Activated CD4-positive, alpha-beta T cell treated with anti-CD3 and anti-CD28 coated beads, Interleukin-2, amount 10 ng/mL, durations not matched to agents 7 days and 5 days (primary cell): ENCODE measurements at regions not wholly inside any gene's neighbourhood (a gene's known extent, or its start where the extent isn't known, plus 50 kb on each side); places are given as distances from the start of the nearest gene placed in this dataset.
"Not testable (repeated sequence)": the region's sequence is repeated elsewhere in the genome, so short reads cannot be mapped to it uniquely, and the experiment has no call there.

ENCODE experiments used
- CTCF ChIA-PET: fragments of 350-600 bp; sonication (Branson Sonifier 250); formaldehyde crosslinking; loops from one replicate; lab custom pipeline; 2021; ENCODE audit warnings: antibody characterized with exemption; lab: Charles Lee
- POLR2A ChIA-PET: fragments of 350-600 bp; sonication (Branson Sonifier 250); formaldehyde crosslinking; loops from one replicate; lab custom pipeline; 2021; ENCODE audit warnings: antibody characterized with exemption; lab: Charles Lee
- DNase-seq: peaks from one replicate; pipeline ENCODE4 v3.0.0-alpha.2; 2020
- H3K27ac Mint-ChIP-seq: one replicate; pipeline ENCODE4 v1.8.0; 2021; ENCODE audit warnings: mild to moderate bottlenecking, moderate library complexity, mixed read lengths
- H3K27me3 Mint-ChIP-seq: one replicate; pipeline ENCODE4 v1.8.0; 2021; ENCODE audit warnings: mixed read lengths
- H3K36me3 Mint-ChIP-seq: one replicate; pipeline ENCODE4 v1.8.0; 2021; ENCODE audit warnings: low read depth, mixed read lengths
- H3K4me1 Mint-ChIP-seq: one replicate; pipeline ENCODE4 v1.8.0; 2021; ENCODE audit warnings: mixed read lengths
- H3K4me3 Mint-ChIP-seq: one replicate; pipeline ENCODE4 v1.8.0; 2021; ENCODE audit warnings: mild to moderate bottlenecking, moderate library complexity, mixed read lengths
- H3K9me3 Mint-ChIP-seq: one replicate; pipeline ENCODE4 v1.8.0; 2021; ENCODE audit warnings: mixed read lengths

DNA sequence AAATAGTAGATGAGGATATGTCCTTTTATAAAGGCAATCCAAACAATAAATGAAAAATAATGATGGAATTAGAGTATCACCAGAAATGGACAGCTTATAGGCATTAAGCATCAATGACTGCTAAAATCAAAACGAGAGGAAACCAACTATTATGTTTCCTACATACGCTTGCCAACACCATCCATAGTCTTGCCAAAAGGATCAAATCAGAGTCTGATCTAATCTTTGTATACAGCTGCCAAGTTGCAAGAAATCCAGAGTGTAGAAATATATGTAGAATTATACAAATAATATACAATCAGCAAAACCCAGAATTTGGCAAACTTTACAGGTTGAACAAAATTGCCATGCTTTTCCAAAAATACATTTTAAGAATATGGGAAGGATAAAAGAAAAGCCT lies 1661.6 kb downstream of the SLITRK1 start:
- Mint-ChIP-seq H3K36me3 (no peaks in the 10 kb centered on the region), H3K4me1 (no peaks in the 10 kb centered on the region), H3K27ac (no peak overlapping the region), H3K4me3 (no peak overlapping the region), H3K27me3 (no peaks in the 10 kb centered on the region), H3K9me3 (peaks cover 8% of the 10 kb centered on the region)
- DNase-seq, result no peak
- POLR2A ChIA-PET, result no interaction called here
- CTCF ChIA-PET, result no interaction called here

DNA sequence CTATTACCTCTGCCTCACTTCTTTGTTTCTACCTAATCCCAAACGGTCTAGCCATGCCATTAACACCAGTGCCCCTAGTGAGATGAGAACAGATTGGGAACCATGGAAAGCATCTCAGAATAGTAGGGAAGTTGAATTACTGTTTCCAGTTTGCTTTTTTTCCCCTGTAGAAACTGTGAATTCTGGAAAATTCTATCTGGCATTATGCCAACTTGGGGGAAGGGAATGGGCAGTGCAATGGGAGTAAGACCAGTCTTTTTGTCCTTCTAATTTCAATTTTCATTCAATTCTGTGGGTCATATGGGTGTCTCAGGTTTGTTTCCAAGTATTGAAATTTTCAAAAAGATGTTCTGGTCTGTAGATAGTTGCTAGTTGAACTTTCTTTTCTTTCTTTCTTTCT lies 1666.1 kb downstream of the SLITRK1 start:
- DNase-seq, result no peak
- ChIA-PET POLR2A (no interaction called here), CTCF (no interaction called here)
- no peak overlapping the region for H3K4me3 Mint-ChIP-seq
- H3K36me3 Mint-ChIP-seq, result no peaks in the 10 kb centered on the region
- H3K9me3 Mint-ChIP-seq, result peaks cover 8% of the 10 kb centered on the region
- no peaks in the 10 kb centered on the region for H3K27me3 Mint-ChIP-seq
- H3K4me1 Mint-ChIP-seq, result no peaks in the 10 kb centered on the region
- no peak overlapping the region for H3K27ac Mint-ChIP-seq

DNA sequence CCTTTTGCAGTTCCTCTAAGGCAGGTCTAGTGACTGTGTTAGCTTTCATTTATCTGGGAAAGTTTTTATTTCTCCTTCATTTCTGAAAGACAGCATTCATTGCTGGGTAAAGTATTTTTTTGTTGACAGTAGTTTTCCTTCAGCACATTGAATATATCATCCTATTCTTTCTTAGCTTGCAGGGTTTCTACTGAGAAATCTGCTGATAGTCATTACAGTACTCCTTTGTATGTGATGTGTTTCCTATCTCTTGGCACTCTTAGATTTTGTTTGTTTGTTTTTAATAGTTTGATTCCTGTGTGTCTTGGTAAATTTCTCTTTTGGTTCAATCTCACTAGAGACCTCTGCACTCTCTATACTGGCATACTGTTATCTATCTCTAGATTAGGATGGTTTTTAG lies 1667.9 kb downstream of the SLITRK1 start:
- CTCF ChIA-PET, result no interaction called here
- Mint-ChIP-seq H3K27ac (no peak overlapping the region), H3K4me3 (no peak overlapping the region), H3K27me3 (no peaks in the 10 kb centered on the region), H3K4me1 (no peaks in the 10 kb centered on the region), H3K9me3 (peaks cover 8% of the 10 kb centered on the region), H3K36me3 (no peaks in the 10 kb centered on the region)
- DNase-seq, result no peak
- POLR2A ChIA-PET, result no interaction called here

DNA sequence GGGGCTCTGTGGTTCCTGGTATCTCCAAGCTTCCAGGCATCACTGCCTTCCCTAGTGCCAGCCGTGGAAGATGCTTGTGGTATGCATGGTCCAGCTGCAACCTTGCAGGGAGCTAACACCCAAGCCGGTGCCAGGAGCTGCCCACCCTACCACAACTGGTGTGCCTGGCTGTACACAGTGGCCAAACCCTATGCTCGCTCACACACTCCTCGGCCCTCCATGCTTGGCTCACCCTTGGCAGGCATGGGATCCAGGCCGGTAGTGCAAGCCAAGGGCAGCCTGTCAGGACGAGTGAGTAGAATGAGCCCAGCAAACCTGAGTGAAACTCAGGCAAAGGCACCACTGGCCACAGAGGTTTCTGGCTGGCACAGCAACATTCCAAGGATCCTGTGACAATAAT lies 1676.0 kb downstream of the SLITRK1 start:
- H3K36me3 Mint-ChIP-seq, result no peaks in the 10 kb centered on the region
- no peaks in the 10 kb centered on the region for H3K27me3 Mint-ChIP-seq
- no peak overlapping the region for H3K4me3 Mint-ChIP-seq
- CTCF ChIA-PET, result no interaction called here
- H3K4me1 Mint-ChIP-seq, result no peaks in the 10 kb centered on the region
- no peak for DNase-seq
- H3K27ac Mint-ChIP-seq, result no peak overlapping the region
- H3K9me3 Mint-ChIP-seq, result peaks cover 3% of the 10 kb centered on the region
- POLR2A ChIA-PET, result no interaction called here

DNA sequence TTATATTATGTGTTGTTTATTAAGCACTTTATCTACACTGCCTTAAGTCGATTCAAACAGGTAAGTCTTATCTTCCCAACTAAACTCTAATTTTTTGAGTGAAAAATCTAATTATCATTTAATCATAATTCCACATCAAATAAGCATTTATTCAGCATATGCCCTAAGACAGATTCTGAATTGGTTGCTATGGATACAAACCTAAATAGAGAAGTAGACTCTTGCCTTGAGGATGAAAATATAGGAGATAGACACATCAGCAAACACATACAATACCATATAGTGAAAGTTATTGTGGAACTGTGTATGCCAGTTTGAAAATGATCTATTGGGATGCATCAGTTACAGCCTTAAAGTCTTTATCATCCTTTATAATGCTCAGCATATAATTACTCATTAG lies 1679.9 kb downstream of the SLITRK1 start:
- Mint-ChIP-seq H3K36me3 (no peaks in the 10 kb centered on the region), H3K27me3 (no peaks in the 10 kb centered on the region), H3K4me3 (no peak overlapping the region), H3K9me3 (peaks cover 3% of the 10 kb centered on the region), H3K27ac (no peak overlapping the region), H3K4me1 (no peaks in the 10 kb centered on the region)
- ChIA-PET CTCF (no interaction called here), POLR2A (no interaction called here)
- no peak for DNase-seq

DNA sequence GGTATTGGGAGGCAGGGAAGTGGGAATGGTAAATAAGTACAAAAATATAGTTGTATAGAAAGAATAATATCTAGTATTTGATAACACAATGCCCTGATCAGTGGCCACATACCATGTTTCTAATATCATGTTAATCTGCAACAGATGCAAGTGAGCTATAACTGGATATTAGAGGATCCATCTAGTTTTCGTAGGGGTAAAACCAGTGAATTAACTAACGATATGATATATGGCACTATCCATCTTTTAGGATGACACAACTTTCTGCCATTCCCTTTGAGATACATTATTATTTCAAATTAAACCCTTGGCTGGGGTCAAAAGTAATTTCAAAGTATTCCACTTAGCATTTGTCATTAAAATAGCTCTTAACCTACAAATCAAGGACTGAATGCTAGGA lies 1686.2 kb downstream of the SLITRK1 start:
- ChIA-PET CTCF (no interaction called here), POLR2A (no interaction called here)
- no peak overlapping the region for H3K27ac Mint-ChIP-seq
- no peaks in the 10 kb centered on the region for H3K36me3 Mint-ChIP-seq
- peaks cover 12% of the 10 kb centered on the region for H3K9me3 Mint-ChIP-seq
- H3K4me1 Mint-ChIP-seq, result no peaks in the 10 kb centered on the region
- no peak for DNase-seq
- H3K4me3 Mint-ChIP-seq, result no peak overlapping the region
- H3K27me3 Mint-ChIP-seq, result no peaks in the 10 kb centered on the region

DNA sequence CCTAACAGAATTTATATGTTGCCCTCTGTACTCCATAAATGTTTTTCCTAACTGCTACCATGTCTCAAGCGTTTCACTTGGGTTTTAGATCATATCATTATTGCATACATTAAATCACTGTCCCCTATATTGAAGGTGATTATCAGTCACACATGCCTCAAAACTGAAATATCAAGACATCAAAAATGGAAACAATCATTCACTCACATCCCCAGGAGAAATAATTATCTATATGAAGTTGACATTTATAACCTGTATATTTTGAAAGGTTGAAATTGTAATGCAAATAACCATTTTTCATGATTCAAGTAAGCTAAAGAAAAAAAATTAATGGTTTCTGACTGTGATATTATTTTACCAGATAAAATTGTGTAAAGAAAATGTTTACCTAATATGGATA lies 1695.0 kb downstream of the SLITRK1 start:
- Mint-ChIP-seq H3K27me3 (no peaks in the 10 kb centered on the region), H3K9me3 (peaks cover 4% of the 10 kb centered on the region), H3K27ac (no peak overlapping the region)

DNA sequence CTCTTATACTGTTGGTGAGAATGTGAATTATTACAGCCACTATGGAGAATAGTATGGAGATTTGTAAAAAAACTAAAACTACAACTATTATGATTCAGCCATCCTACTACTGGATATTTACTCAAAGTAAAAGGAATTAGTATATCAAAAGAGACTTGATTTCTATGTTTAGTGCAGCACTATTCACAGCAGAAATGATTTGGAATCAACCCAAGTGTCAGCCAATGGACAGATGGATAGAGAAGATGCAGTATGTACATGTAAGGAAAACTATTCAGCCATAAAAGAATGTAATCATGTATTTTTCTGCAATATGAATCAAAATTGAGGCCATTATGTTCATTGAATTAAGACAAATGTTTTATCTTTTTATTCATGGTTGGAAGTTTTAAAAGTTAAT lies 1705.5 kb downstream of the SLITRK1 start:
- Mint-ChIP-seq H3K4me3 (no peak overlapping the region), H3K4me1 (no peaks in the 10 kb centered on the region), H3K9me3 (peaks cover 12% of the 10 kb centered on the region), H3K27ac (no peak overlapping the region), H3K27me3 (no peaks in the 10 kb centered on the region), H3K36me3 (no peaks in the 10 kb centered on the region)
- CTCF ChIA-PET, result no interaction called here
- no peak for DNase-seq
- POLR2A ChIA-PET, result no interaction called here

More for the DNA sequence above, 1695.0 kb downstream of the SLITRK1 start:
- H3K36me3 Mint-ChIP-seq, result no peaks in the 10 kb centered on the region
- POLR2A ChIA-PET, result no interaction called here
- DNase-seq, result no peak
- H3K4me3 Mint-ChIP-seq, result no peak overlapping the region
- no peaks in the 10 kb centered on the region for H3K4me1 Mint-ChIP-seq
- CTCF ChIA-PET, result no interaction called here

DNA sequence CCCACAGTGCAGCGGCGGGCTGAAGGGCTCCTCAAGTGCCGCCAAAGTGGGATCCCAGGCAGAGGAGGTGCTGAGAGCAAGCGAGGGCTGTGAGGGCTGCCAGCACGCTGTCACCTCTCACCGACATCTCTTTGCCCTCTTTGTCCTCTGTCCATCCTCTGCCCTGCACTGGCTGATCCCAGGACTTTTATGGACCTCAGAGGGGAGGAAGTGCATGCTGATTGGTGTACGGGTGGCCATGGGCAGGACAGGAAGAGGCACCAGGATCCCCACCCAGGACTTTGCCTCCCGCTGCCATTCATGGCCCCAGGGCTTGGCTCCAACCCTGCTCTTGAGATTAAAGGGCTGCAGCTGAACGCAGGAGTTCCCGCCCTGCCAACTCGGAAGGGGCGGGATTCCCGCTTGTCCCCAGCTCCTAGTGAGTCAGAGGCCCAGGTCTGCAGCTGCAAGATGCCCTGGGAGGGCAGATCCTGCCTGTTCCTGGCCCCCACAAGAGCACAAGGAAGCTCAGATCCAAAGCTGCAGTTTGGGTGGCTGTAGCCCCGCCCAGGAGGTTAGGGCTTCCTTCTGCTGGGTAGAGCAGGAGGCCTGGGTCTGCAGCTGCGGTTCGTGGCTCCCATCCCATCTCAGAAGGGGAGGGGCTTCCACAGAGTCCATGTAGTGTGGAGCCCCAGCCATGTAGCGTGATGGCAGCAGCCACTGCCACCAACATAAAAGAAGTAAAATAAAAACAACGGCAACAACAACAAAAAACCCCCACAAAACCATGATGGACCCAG lies 1716.7 kb downstream of the SLITRK1 start:
- CTCF ChIA-PET, result no interaction called here
- H3K9me3 Mint-ChIP-seq, result peaks cover 16% of the 10 kb centered on the region
- H3K4me3 Mint-ChIP-seq, result no peak overlapping the region
- H3K27ac Mint-ChIP-seq, result no peak overlapping the region
- no peak for DNase-seq
- H3K27me3 Mint-ChIP-seq, result no peaks in the 10 kb centered on the region
- POLR2A ChIA-PET, result no interaction called here
- no peaks in the 10 kb centered on the region for H3K4me1 Mint-ChIP-seq
- no peaks in the 10 kb centered on the region for H3K36me3 Mint-ChIP-seq

DNA sequence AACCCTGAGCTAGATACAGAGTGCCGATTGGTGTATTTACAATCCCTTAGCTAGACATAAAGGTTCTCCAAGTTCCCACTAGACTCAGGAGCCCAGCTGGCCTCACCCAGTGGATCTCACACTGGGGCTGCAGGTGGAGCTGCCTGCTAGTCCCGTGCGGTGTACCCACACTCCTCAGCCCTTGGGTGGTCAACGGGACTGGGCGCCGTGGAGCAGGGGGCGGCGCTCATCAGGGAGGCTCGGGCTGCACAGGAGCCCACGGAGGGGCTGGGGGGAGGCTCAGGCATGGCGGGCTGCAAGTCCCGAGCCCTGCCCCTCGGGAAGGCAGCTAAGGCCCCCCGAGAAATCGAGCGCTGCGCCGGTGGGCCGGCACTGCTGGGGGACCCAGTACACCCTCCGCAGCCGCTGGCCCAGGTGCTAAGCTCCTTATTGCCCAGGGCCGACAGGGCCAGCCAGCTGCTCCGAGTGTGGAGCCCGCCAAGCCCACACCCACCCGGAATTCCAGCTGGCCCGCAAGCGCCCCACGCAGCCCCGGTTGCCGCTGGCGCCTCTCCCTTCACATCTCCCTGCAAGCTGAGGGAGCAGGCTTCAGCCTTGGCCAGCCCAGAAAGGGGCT lies 1717.4 kb downstream of the SLITRK1 start:
- POLR2A ChIA-PET, CTCF ChIA-PET, DNase-seq, H3K27me3 Mint-ChIP-seq, H3K4me1 Mint-ChIP-seq, H3K27ac Mint-ChIP-seq, H3K4me3 Mint-ChIP-seq, H3K36me3 Mint-ChIP-seq: not testable (repeated sequence)
- H3K9me3 Mint-ChIP-seq, result peaks cover 16% of the 10 kb centered on the region

DNA sequence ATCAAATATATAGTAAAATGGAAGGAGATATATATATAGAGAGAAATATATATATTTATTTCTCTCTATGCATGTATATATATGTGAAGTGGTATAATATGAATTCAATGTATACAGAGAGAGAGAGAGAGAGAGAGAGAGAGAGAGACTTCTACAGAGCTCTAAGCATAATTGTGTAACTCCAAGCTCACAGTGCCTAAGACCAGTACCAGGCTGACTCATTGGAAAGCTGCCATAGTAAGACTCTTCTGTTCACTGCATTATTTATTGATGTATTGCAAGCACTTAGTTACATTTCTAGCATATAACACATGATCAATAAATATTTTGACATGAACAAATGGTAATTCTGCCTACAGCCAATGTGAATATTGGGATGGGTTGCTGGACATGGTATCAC lies 1734.7 kb downstream of the SLITRK1 start:
- H3K9me3 Mint-ChIP-seq, result peaks cover 2% of the 10 kb centered on the region
- CTCF ChIA-PET, result no interaction called here
- POLR2A ChIA-PET, result no interaction called here
- no peaks in the 10 kb centered on the region for H3K4me1 Mint-ChIP-seq
- H3K27ac Mint-ChIP-seq, result no peak overlapping the region
- H3K36me3 Mint-ChIP-seq, result no peaks in the 10 kb centered on the region
- no peaks in the 10 kb centered on the region for H3K27me3 Mint-ChIP-seq
- no peak overlapping the region for H3K4me3 Mint-ChIP-seq
- DNase-seq, result no peak

DNA sequence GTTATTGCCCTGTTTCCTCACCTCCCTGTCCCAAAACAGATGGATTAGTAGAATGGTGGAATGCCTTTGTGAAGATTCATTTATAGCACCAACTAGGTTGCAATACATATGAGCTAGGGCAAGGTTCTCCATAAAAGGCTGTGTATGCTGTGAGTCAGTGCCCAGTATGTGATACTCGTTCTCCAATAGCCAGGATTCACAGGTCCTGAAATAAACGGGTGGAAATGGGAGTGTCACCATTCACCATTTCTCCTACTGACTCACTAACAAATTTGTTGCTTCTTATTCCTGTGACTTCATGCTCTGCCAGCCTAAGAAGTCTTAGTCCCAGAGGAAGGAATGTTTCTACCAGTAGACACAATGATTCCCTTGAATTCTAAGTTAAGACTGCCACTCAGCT lies 1745.4 kb downstream of the SLITRK1 start:
- H3K9me3 Mint-ChIP-seq, result peaks cover 9% of the 10 kb centered on the region
- no peaks in the 10 kb centered on the region for H3K36me3 Mint-ChIP-seq
- DNase-seq, result no peak
- no peak overlapping the region for H3K4me3 Mint-ChIP-seq
- ChIA-PET POLR2A (no interaction called here), CTCF (no interaction called here)
- no peaks in the 10 kb centered on the region for H3K4me1 Mint-ChIP-seq
- no peak overlapping the region for H3K27ac Mint-ChIP-seq
- H3K27me3 Mint-ChIP-seq, result no peaks in the 10 kb centered on the region

DNA sequence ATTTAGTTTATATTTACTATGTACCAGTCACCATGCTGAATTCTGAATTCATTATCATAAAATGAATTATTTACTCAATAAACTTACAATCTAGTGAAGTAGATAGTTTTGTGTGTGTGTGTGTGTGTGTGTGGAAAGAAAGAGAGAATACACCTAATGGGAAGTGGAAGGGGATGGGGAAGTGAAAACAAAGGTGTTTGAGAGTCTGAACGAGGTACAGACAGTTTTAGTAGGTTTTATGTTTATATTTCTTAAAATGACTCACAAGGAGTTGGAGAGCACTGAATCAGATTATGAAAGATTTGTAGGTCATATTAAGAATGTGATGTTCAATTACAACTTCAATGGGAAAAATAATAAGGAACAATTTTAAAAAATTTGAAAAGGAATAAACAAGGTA lies 1753.0 kb downstream of the SLITRK1 start:
- no peak overlapping the region for H3K27ac Mint-ChIP-seq
- H3K4me1 Mint-ChIP-seq, result no peaks in the 10 kb centered on the region
- no peak overlapping the region for H3K4me3 Mint-ChIP-seq
- DNase-seq, result no peak
- ChIA-PET POLR2A (no interaction called here), CTCF (no interaction called here)
- no peaks in the 10 kb centered on the region for H3K36me3 Mint-ChIP-seq
- H3K9me3 Mint-ChIP-seq, result peaks cover 12% of the 10 kb centered on the region
- no peaks in the 10 kb centered on the region for H3K27me3 Mint-ChIP-seq

DNA sequence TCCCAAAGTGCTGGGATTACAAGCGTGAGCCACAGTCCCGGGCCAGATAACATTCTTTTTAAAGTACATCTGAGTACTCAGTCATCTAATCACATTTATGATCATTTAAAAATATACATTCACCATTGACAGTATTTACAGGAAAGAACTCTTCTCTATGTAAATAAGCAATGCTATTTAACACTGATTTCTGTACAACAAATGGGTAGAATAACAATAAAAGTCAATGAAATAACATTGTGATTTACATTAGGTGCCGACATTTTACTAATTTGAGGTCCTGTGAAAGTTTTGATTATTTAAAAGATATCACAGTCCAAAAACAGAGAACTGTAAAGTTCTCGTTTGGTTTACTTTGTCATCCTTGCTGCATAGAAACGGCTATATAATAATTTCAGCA lies 1763.7 kb downstream of the SLITRK1 start:
- no peak for DNase-seq
- H3K36me3 Mint-ChIP-seq, result no peaks in the 10 kb centered on the region
- peaks cover 6% of the 10 kb centered on the region for H3K9me3 Mint-ChIP-seq
- no peaks in the 10 kb centered on the region for H3K4me1 Mint-ChIP-seq
- H3K27me3 Mint-ChIP-seq, result no peaks in the 10 kb centered on the region
- ChIA-PET CTCF (no interaction called here), POLR2A (no interaction called here)
- H3K27ac Mint-ChIP-seq, result no peak overlapping the region
- no peak overlapping the region for H3K4me3 Mint-ChIP-seq
